GM21381 (cell line): ENCODE measurements at regions not wholly inside any gene's neighbourhood (a gene's known extent, or its start where the extent isn't known, plus 50 kb on each side); places are given as distances from the start of the nearest gene placed in this dataset.
"Not testable (repeated sequence)": the region's sequence is repeated elsewhere in the genome, so short reads cannot be mapped to it uniquely, and the experiment has no call there.

Experiments used
- ATAC-seq: cut with Tn5 transposase; IDR thresholded peaks from one replicate; pipeline ENCODE4 v1.9.1; 2021; ENCODE audit warnings: mild to moderate bottlenecking, moderate library complexity; ENCODE audit not compliant: unreplicated experiment

DNA sequence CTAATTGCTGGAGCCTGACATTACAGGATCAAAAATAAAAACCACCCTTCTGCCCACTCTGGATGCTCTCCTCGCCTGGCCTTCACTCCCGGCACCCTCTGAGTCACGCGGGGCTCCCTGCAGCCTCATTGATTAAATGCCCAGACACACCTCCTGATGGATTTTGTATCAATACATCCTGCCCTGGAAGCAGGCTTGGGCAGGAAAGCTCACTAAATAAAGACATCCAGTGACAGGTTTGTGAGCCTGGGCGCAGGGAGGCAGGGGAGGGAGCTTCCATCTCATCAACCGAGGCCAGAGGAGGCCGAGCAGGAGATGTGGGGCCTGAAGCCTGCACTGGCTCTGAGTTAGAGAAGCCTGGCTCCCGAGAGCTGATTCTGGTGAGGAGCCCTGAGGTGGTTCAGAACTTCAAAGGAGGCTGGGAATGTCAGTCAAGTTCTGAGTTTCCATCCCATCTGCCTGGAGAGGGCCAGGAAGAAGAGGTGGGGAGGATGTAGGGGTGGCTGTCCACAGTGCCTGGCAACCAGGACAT lies 318.6 kb downstream of the ADGRD1 start:
- not testable (repeated sequence) for ATAC-seq

DNA sequence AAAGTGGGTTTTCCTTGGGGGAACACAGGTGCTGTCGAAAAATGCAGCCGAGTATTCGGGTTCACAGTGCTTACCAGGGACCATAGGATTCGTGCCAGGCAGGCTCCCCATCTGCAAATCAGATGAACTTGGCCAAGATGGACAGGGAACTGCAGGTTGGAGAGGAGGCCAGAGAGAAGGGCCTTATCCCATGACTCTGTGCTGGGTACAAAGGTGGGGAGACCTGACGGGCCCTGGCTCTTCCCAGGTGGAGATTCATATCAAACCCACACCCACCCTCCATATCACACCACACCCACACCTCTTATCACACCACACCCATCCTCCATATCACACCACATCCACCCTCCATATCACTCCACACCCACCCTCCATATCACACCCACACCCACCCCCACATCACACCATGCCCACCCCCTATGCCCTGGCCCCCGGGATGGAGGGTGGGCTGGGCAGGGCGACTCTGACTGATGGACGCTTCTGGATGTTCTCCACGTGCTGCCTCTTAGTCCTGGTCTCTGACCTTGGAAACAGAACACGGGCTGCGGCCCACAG lies 319.7 kb downstream of the ADGRD1 start:
- ATAC-seq, result no peak

DNA sequence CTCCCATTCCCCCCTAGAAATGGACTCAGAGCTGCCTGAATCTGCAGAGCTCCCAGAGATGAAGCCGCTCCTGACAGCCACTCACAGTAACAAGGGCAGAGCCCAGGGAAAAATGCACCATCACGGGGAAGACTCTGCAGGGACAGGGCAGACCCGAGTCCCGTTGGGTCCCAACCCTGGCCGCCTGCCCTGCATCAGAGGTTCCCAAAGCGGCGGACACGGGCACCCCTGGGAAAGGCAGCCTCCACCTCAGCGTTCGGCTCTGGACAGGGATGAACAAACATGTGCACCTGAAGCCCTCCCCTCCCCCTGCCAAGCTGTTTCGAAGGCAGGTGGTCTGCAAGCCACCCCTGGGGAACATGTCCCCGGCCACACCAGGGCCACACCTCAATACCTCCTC lies 320.4 kb downstream of the ADGRD1 start:
- ATAC-seq, result no peak

DNA sequence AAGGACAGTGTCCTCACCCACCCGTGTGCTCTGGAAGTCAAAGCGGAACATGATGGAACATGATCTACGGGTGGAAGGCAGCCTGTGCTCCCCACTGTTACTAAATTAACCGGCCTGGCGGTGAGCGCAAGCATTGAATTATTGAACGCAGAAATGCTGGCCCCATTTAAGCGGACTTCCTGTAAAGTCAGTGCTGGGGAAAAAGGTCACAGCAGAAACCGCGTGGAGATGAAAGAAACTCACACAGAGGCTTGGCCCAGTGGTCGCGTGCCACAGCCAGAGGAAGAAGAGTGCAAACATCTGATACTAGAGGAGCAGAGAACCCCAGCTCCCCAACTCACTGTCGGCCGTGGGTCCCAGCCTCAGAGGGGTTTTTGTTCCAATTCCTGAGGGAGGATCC lies 321.2 kb downstream of the ADGRD1 start:
- ATAC-seq, result no peak

DNA sequence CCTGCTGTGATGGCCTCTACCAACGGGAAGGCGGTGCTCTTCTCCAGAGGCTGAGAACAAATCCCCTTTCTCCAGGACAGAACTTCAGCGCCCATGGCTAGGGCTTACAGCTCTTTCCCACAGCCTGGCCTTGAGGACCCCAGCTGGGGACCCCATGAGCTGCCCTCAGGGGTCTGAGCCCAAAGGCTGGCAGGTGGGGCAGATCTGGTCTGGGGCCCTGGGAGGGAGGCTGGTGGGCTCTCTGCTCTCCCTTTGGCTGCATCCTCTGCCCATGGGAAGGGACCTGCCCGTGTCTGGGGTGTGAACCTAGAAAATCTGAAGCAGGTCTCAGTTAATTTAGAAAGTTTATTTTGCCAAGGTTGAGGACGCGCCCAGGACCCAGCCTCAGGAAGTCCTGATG lies 322.1 kb downstream of the ADGRD1 start:
- no peak for ATAC-seq

DNA sequence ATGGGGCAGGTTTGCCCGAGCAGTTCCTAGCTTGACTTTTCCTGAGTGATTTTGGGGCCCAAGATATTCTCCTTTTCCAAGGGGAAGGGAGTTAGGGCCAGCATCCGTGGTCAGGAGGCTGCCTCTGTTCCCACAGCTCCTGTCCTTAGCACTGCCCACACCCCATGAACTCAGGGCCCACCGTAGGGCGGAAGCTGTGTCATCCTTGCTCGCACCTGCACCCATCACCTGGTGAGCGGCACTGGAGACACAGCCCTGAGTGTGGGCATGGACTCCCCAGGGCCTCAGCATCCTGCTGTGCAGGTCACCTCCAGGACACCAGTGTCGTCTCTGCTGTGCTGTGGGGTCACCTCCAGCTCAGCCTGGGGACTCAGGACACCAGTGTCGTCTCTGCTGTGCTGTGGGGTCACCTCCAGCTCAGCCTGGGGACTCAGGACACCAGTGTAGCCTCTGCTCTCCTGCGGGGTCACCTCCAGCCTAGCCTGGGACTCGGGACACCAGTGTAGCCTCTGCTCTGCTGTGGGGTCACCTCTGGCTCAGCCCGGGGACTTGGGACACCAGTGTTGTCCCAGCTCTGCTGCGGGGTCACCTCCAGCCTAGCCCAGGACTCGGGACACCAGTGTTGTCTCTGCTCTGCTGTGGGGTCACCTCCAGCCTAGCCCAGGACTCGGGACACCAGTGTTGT lies 322.9 kb downstream of the ADGRD1 start:
- no peak for ATAC-seq

DNA sequence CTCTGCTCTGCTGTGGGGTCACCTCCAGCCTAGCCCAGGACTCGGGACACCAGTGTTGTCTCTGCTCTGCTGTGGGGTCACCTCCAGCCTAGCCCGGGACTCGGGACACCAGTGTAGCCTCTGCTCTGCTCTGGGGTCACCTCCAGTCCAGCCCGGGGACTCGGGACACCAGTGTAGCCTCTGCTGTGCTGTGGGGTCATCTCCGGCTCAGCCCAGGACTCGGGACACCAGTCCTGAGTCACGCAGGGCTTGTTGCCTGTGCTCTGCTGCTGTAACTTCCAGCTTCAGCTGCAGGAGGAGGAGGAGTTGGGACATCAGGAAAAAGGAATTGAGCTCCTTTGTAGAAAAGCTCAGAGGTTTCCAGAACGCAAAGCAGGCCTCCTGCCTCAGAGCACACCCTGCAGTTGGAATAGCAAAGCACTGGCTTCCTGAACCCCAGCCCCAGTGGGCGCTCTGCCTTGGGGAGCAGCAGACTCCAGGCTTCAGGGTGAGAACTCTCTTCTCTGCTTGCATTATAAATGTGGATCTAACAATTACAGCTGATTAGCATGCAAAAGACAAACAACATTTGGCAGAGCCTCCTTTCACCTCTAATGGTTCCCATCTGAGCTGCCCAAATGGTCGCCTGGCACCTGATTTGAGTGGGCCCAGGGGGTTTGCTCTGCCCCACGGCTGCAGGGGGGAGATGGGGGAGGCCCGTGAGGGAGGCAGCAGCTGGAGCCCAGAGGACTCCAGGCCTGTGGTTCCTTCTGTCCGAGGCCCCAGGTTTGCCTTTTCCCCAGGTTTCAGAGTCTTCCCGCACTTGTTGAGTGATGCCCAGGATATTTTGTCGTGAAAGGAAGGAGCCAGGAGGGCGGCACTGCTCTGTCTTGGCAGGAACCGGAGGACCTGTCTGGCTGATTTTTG lies 323.7 kb downstream of the ADGRD1 start:
- ATAC-seq, result not testable (repeated sequence)

DNA sequence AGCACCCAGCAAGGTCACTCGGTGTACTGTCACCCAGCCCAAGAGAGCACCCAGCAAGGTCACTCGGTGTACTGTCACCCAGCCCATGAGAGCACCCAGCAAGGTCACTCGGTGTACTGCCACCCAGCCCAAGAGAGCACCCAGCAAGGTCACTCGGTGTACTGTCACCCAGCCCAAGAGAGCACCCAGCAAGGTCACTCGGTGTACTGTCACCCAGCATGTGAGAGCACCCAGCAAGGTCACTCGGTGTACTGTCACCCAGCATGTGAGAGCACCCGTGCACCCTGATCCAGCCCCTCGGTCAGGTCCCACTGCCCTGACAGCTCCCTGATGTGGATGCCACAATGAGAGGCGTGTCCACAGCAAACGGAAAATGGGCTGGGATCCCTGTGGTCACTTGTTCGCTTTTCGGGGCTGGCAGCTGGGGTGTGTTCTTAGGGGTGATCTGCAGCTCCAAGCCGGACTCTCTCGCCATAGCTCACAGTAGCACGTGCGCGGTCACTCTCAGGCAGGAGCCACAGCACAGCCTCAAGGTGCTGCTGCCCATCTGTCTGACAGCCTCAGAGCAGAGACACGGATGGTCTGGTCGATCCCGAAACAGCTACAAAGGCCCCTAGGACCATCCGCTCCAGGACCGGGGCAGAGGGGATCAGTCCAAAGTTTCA lies 324.9 kb downstream of the ADGRD1 start:
- not testable (repeated sequence) for ATAC-seq

DNA sequence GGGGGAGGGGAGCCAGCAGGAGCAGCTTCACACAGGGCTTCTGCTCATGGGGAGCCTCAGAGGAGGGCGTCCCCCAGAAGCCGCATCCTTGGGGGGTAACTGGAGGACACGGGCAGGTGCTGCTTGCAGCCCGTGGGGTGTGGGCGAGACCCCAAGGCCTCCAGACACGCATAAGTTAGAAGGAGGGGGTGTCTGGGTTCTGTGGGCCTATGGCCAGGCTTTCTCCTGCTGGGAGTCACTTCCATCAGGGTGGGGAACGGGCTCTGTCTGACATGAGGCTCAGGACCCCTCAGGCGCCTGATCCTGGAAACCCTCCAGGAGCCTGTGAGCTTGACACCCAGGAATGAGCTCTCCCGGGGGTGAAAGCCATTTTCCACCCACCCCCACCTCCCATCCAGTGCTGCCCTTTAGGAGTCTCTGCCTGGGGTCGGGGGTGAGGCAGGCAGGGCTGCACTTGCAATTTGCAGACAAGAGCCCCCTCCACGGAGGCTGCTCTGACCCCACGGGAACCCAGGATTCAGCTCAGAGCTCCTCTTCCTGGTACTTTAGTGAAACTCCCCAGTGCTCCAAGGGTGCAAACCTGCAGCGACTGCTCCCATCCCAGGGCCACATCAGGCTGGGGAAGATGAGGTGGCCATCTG lies 325.7 kb downstream of the ADGRD1 start:
- ATAC-seq, result no peak

DNA sequence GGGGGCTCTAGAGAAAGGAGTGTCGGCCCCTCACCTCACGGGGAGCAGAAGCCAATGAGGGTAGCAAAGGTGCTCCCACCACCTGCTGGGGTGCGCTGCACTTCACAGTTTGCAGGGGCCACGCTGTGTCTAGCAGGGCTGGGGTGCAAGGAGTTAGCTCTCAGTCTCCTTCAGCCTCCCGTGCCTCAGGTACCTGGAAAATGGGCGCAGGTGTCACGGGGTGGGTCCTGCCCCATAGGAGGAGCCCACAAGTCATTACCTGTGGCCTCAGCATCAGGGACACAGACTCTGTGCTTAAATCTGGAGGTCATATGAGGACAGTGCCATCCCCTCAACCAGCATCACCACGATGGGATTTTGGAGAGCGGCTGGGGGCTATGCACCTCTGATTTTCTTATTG lies 326.7 kb downstream of the ADGRD1 start:
- no peak for ATAC-seq

DNA sequence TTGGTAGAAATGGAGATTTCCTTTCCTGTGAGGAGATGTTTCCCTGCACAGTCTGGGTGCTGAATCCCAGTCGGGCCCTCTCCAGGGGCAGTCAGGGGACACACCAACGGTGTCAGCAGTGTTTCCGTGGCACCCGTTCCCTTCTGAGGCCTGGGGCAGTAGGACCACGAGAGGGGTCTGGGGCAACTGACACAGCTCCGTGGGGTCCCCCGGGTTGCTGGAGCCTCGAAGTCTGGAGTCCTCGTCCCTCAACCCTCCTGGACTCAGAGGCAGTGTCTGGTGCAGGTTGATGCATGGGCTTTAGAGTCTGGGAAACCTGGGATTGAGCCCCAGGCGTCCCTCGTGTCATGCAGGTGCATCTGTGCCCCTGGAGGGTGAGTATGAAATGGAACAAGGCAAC lies 327.3 kb downstream of the ADGRD1 start:
- ATAC-seq, result no peak

DNA sequence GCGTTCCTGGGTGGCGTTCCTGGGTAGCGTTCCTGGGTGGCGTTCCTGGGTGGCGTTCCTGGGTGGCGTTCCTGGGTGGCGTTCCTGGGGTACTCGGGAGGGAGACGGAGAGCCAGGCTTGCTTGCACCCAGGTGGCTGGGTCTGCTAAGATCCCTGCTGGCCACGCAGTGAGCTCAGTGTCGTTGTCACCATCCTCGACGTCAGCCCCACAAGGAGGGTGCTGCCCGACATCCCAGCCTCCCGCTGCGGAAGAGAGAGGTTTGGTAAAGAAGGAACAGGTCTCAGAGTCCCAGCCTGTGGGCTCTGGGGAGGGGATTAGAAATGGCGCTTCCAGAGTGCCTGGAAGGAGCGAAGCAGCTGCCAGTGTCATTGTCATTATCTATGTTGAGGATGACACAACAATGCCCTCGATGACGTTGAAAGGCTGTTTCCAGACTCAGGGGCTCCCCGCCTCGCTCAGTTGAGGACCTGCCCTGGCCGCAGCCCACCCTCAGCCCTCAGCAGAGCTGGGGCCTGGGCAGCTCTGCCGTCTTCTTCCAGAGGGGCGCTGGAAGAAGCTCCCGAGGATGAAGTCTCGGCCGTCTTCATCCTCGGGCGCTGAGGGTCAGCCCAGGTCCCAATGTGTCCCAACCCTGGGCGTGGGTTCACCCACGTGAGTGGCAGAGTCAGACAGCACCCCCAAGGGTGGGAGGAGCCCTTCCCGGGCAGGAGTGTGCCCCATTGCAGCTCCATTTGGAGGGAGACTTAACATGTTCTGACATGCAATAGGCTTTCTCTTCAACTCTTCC lies 328.8 kb downstream of the ADGRD1 start:
- ATAC-seq, result no peak

DNA sequence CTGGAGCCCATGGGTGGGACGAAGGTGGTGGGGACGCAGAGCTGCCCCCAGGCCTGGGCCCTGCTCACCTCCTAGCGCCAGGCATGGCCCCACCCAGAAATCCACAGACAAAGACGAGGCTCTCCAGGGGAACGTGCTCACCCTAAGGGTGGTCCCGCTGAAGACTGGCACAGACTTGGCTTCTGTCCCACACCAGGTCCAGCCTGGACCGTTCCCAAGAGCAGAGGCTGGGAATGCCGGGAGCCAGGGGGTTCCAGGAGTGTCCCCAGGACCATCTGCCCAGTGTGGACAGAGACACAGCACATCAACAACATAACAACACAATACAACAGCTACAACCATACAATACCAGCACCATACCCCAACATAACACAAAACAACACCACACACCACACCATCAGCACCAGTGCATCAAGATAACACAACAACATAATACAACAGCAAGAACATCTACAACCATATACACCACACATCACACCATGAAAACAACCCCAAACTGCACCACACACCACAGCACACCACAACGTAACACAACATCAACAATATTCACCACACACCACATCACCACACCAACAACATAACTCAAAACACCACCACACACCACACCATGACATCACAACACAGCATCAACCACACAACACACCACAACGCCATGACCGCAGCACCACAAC lies 329.6 kb downstream of the ADGRD1 start:
- no peak for ATAC-seq

DNA sequence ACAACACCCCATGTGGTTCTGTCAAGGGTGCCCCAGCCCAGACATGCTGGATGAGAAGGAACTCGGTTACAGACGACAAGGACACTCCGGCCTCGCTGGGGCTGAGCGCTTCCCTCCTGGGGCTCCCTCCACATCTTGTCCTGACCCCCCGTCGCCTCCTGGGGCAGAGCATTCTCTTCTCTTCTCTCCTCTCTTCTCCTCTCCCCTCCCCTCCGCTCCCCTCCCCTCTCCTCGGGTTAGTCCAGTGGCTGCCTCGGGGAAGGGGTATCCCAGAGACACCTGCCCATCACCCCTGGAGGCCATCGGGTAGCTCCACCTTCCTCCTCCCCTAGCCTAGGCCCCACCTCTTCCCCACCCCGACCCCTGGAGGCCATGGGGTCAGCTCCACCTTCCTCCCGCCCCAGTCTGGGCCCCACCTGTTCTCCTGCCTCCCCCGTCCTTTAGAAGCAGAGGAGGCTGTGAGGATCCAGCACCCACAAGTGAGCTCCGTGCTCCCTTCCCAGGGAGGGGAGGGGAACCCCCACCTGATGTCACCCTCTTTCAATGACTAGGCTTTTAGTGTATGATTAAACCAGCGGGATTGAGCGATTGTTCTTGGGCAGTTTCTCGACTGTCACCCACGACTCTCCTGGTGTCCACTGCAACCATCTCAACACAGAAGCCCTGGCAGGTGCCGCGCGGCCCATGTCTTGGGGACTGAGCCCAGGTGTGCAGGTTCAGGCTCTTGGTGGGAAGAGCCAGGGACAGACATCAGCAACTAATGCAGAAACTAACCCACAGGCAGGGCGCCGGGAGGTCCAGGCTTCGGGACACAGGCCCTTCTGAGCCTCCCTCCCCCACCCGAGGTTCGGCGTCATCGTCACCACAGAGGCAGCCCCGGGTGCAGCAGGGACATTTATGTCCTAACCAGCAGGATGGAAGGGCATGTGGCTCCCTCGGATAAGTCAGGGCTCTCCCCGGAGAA lies 330.4 kb downstream of the ADGRD1 start:
- ATAC-seq, result not testable (repeated sequence)

DNA sequence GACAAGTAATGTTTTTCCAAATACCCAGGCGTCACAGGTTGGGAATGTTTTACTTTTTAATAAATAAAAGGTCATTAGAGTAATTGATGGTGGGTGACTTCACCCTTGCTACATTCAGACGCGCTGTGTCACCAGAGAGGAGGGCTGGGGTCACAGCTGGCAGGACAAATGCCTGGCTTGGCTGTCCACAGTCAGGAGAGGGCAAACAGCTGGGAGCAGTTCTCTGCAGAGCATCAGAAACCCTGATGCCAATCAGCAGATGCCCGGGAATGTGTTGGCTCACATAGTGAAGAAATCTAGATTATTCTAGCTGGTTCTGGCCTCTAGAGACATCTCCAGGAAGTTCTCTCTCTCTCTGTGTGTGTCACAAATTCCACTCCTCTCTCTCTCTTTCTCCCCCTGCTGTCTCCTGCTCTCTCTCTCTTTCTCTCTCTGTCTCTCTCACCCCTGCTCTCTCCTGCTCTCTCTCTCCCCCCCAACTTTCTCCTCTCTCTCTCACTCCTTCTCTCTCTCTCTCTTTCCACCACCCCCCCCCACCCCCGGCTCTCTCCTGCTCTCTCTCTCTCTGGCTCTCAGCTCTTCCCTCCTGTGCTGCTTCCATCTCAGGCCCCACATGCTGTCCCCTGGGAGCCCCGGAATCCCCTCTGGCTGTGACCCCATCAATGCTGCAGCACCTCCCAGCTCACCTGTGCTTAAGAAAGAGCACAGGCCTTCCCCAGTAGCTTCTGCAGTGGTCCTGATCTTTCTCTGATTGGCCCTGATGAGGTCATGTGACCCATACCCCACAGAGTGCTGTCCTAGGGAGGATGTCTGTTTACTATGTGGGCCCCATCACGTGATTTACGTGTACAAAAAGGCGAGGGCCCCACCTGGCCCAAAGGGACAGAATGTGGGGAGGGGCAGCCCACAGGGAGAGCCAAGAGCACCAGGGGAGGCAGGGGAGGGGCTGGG lies 331.5 kb downstream of the ADGRD1 start:
- ATAC-seq, result not testable (repeated sequence)

DNA sequence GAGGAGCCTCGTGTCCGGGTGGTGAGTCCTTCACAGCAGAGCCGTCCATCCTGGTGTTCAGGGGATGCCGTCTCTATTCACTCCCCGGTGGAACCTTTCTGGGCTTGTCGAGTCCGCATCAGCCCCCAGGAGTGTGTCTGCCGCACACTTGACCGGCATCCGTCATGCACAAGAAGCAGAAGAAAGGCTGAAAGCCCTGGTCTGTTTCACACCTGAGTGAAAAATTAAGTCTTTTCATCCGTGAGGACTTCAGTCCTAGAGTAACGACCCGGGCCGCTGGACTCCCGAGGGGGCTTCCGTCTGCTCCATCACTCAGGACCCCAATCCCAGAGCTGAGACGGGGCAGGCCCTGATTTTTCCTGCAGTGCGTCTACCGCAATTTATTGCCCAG lies 332.2 kb downstream of the ADGRD1 start:
- not testable (repeated sequence) for ATAC-seq

DNA sequence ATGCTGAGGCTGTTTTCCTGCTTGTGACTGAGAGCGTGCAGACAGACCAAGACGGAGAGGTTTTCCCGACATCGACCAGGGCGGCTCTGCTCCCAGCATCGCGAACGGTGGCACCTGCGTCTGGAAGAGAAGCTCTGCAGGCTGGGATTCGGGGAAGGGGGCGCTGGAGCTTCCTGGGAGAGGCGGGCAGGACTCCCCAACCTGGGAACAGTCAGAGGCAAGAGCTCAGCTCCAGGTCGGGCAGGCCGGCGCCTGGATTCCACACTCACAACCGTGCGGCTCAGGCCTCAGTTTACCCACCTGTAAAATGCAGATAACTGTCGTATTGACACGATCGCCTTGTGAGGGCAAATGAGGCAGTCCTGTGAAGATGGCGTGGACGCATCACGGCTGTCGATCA lies 332.6 kb downstream of the ADGRD1 start:
- ATAC-seq, result not testable (repeated sequence)
